GM21576 (cell line): ENCODE measurements at regions not wholly inside any gene's neighbourhood (a gene's known extent, or its start where the extent isn't known, plus 50 kb on each side); places are given as distances from the start of the nearest gene placed in this dataset.
"Not testable (repeated sequence)": the region's sequence is repeated elsewhere in the genome, so short reads cannot be mapped to it uniquely, and the experiment has no call there.

Source experiments
- ATAC-seq: cut with Tn5 transposase; IDR thresholded peaks from one replicate; pipeline ENCODE4 v1.9.1; 2021; ENCODE audit warnings: mild to moderate bottlenecking, moderate library complexity; ENCODE audit not compliant: unreplicated experiment

GRCh38 chr1:99441299-99442095, 177.2 kb downstream of the PLPPR4 start:
- ATAC-seq, result no peak

- not testable (repeated sequence) for ATAC-seq
Measured at GRCh38 chr1:99444211-99444927, 180.1 kb downstream of the PLPPR4 start.

- ATAC-seq, result no peak
Measured at GRCh38 chr1:99445071-99445470, 180.8 kb downstream of the PLPPR4 start.

GRCh38 chr1:99445486-99445885, 181.2 kb downstream of the PLPPR4 start:
- ATAC-seq, result no peak

- no peak for ATAC-seq
Measured at GRCh38 chr1:99447721-99448120, 183.4 kb downstream of the PLPPR4 start.

GRCh38 chr1:99455760-99456159, 190.2 kb upstream of the PALMD start:
- ATAC-seq, result no peak

- ATAC-seq, result no peak
Measured at GRCh38 chr1:99456536-99456935, 189.4 kb upstream of the PALMD start.

GRCh38 chr1:99457381-99458165, 188.3 kb upstream of the PALMD start:
- ATAC-seq, result no peak

GRCh38 chr1:99461499-99461898, 184.4 kb upstream of the PALMD start:
- no peak for ATAC-seq

- ATAC-seq, result no peak
Measured at GRCh38 chr1:99464738-99465137, 181.2 kb upstream of the PALMD start.

GRCh38 chr1:99465176-99465900, 180.6 kb upstream of the PALMD start:
- no peak for ATAC-seq

- ATAC-seq, result no peak
Measured at GRCh38 chr1:99467645-99468044, 178.3 kb upstream of the PALMD start.

- no peak for ATAC-seq
Measured at GRCh38 chr1:99469550-99469971, 176.4 kb upstream of the PALMD start.

GRCh38 chr1:99472893-99473292, 173.0 kb upstream of the PALMD start:
- no peak for ATAC-seq

GRCh38 chr1:99474350-99474893, 171.5 kb upstream of the PALMD start:
- ATAC-seq, result no peak

GRCh38 chr1:99476058-99476457, 169.9 kb upstream of the PALMD start:
- no peak for ATAC-seq

GRCh38 chr1:99481391-99481996, 164.4 kb upstream of the PALMD start:
- ATAC-seq, result peak; percentile 72

GRCh38 chr1:99482286-99482685, 163.6 kb upstream of the PALMD start:
- ATAC-seq, result no peak

GRCh38 chr1:99482750-99483149, 163.2 kb upstream of the PALMD start:
- ATAC-seq, result no peak

GRCh38 chr1:99490031-99490430, 155.9 kb upstream of the PALMD start:
- ATAC-seq, result no peak
